NCI-H2107 treated with DMSO at 0.1 percent for 48 hours (cell line): ENCODE measurements at regions not wholly inside any gene's neighbourhood (a gene's known extent, or its start where the extent isn't known, plus 50 kb on each side); places are given as distances from the start of the nearest gene placed in this dataset.
"Not testable (repeated sequence)": the region's sequence is repeated elsewhere in the genome, so short reads cannot be mapped to it uniquely, and the experiment has no call there.

ENCODE experiments used
- DNase-seq: peaks from one replicate; lab custom pipeline; 2025; ENCODE audit not compliant: unreplicated experiment; lab: John Stamatoyannopoulos, UW

GRCh38 chr10:50997461-50997860, 76.8 kb upstream of the PRKG1 start:
- no peak for DNase-seq

- no peak for DNase-seq
These were observed 75.1 kb upstream of the PRKG1 start for GRCh38 chr10:50999163-50999562.

- DNase-seq = no peak
These were observed 74.1 kb upstream of the PRKG1 start for GRCh38 chr10:51000164-51000563.

- no peak for DNase-seq
These were observed 73.3 kb upstream of the PRKG1 start for GRCh38 chr10:51000976-51001375.

GRCh38 chr10:51001587-51001986, 72.7 kb upstream of the PRKG1 start:
- DNase-seq = no peak

GRCh38 chr10:51002469-51002868, 71.8 kb upstream of the PRKG1 start:
- no peak for DNase-seq

- DNase-seq = no peak
These were observed 69.5 kb upstream of the PRKG1 start for GRCh38 chr10:51004776-51005175.

- DNase-seq = no peak
These were observed 68.7 kb upstream of the PRKG1 start for GRCh38 chr10:51005551-51005950.

- no peak for DNase-seq
These were observed 67.6 kb upstream of the PRKG1 start for GRCh38 chr10:51006686-51007085.

GRCh38 chr10:51007781-51008180, 66.5 kb upstream of the PRKG1 start:
- DNase-seq = no peak

GRCh38 chr10:51008346-51008745, 65.9 kb upstream of the PRKG1 start:
- no peak for DNase-seq

- DNase-seq = no peak
These were observed 63.3 kb upstream of the PRKG1 start for GRCh38 chr10:51010977-51011376.

- DNase-seq = no peak
These were observed 62.2 kb upstream of the PRKG1 start for GRCh38 chr10:51012073-51012472.

GRCh38 chr10:51014680-51015389, 59.5 kb upstream of the PRKG1 start:
- DNase-seq = no peak

- DNase-seq = not testable (repeated sequence)
These were observed 58.9 kb upstream of the PRKG1 start for GRCh38 chr10:51015390-51015754.

GRCh38 chr10:51020200-51020599, 54.1 kb upstream of the PRKG1 start:
- DNase-seq = no peak

- DNase-seq = no peak
These were observed 51.2 kb upstream of the PRKG1 start for GRCh38 chr10:51022933-51023585.

GRCh38 chr10:51023636-51024035, 50.7 kb upstream of the PRKG1 start:
- DNase-seq = no peak
